ENCODE measurements at regions not wholly inside any gene's neighbourhood (a gene's known extent, or its start where the extent isn't known, plus 50 kb on each side); places are given as distances from the start of the nearest gene placed in this dataset.

- intact Hi-C loops (cut with DNase I): no loop called here
- Histone ChIP-seq H3K4me3 (no peak overlapping the region), H3K27ac (no peak overlapping the region), H3K9me3 (replicated peaks in 1 of 3) (no peaks in the 10 kb centered on the region), H3K4me1 (replicated peaks in 1 of 2) (no peaks in the 10 kb centered on the region), H3K36me3 (replicated peaks in 1 of 2) (no peaks in the 10 kb centered on the region), H3K27me3 (no peaks in the 10 kb centered on the region)
- 90 to 100% (median 92%) methylated on average over 4 to 5 of the region's 5 CpGs for WGBS, 4 donors
- no peak for DNase-seq
- TF ChIP-seq POLR2A (IDR thresholded peaks at IDR 0.05) (no peak), CTCF (IDR thresholded peaks at IDR 0.05) (no peak)
These were observed 54.5 kb upstream of the ENTPD6 start for GRCh38 chr20:25140968-25141367.

- no peaks in the 10 kb centered on the region for H3K4me1 ChIP-seq (replicated peaks in 1 of 2)
- no peak for DNase-seq
- H3K4me3 ChIP-seq: no peak overlapping the region
- no peak for TF ChIP-seq CTCF (IDR thresholded peaks at IDR 0.05)
- TF ChIP-seq POLR2A (IDR thresholded peaks at IDR 0.05): no peak
- H3K9me3 ChIP-seq (replicated peaks in 1 of 3): no peaks in the 10 kb centered on the region
- intact Hi-C loops (cut with DNase I): no loop called here
- no peak overlapping the region for H3K27ac ChIP-seq
- WGBS, 4 donors: 90 to 100% (median 91%) methylated on average over 3 of the region's 3 CpGs
- no peaks in the 10 kb centered on the region for H3K36me3 ChIP-seq (replicated peaks in 1 of 2)
- H3K27me3 ChIP-seq: no peaks in the 10 kb centered on the region
These were observed 53.1 kb upstream of the ENTPD6 start for GRCh38 chr20:25142435-25142834.

GRCh38 chr20:25145131-25145530 is 50.4 kb upstream of the ENTPD6 start:
- intact Hi-C loops (cut with DNase I): no loop called here
- peaks cover 8% of the 10 kb centered on the region for H3K27me3 ChIP-seq
- 67 to 81% (median 72%) methylated on average over 7 of the region's 7 CpGs for WGBS, 4 donors
- no peaks in the 10 kb centered on the region for H3K9me3 ChIP-seq (replicated peaks in 1 of 3)
- DNase-seq: no peak
- H3K27ac ChIP-seq: no peak overlapping the region
- H3K36me3 ChIP-seq (replicated peaks in 1 of 2): no peaks in the 10 kb centered on the region
- no peaks in the 10 kb centered on the region for H3K4me1 ChIP-seq (replicated peaks in 1 of 2)
- no peak for TF ChIP-seq CTCF (IDR thresholded peaks at IDR 0.05)
- TF ChIP-seq POLR2A (IDR thresholded peaks at IDR 0.05): no peak
- no peak overlapping the region for H3K4me3 ChIP-seq
